Neural crest cell (in vitro differentiated cells): ENCODE measurements at regions not wholly inside any gene's neighbourhood (a gene's known extent, or its start where the extent isn't known, plus 50 kb on each side); places are given as distances from the start of the nearest gene placed in this dataset.

Experiments used
- DNase-seq: peaks from one replicate; pipeline ENCODE4 v3.0.0; 2021; ENCODE audit warnings: low read depth, mixed read lengths, low spot score
- H3K27ac Mint-ChIP-seq: one replicate; pipeline ENCODE4 v1.8.0; 2021; ENCODE audit warnings: mild to moderate bottlenecking, mixed read lengths; ENCODE audit not compliant: unreplicated experiment
- H3K27me3 Mint-ChIP-seq: 2 replicates; pipeline ENCODE4 v1.8.0; 2021; ENCODE audit warnings: low read depth, mild to moderate bottlenecking, mixed read lengths
- H3K36me3 Mint-ChIP-seq: 2 replicates; pipeline ENCODE4 v1.8.0; 2021; ENCODE audit warnings: low read depth, mild to moderate bottlenecking, mixed read lengths
- H3K4me1 Mint-ChIP-seq: 2 replicates; pipeline ENCODE4 v1.8.0; 2021; ENCODE audit warnings: mixed read lengths
- H3K4me3 Mint-ChIP-seq: one replicate; pipeline ENCODE4 v1.8.0; 2021; ENCODE audit warnings: mild to moderate bottlenecking, mixed read lengths
- H3K9me3 Mint-ChIP-seq: 2 replicates; pipeline ENCODE4 v1.8.0; 2021; ENCODE audit warnings: mixed read lengths
- CTCF ChIP-seq: fragments of 200-600 bp; sonication (generic); conservative IDR thresholded peaks from 2 replicates; pipeline ENCODE4 v1.5.0; 2021; ENCODE audit warnings: antibody characterized with exemption, mild to moderate bottlenecking

- H3K4me3 Mint-ChIP-seq: no peak overlapping the region
- no peak overlapping the region for H3K27ac Mint-ChIP-seq
- no peaks in the 10 kb centered on the region for H3K36me3 Mint-ChIP-seq
- H3K4me1 Mint-ChIP-seq: peaks cover 7% of the 10 kb centered on the region
- DNase-seq: no peak
- H3K9me3 Mint-ChIP-seq: no peaks in the 10 kb centered on the region
- peaks cover 4% of the 10 kb centered on the region for H3K27me3 Mint-ChIP-seq
- no peak for TF ChIP-seq CTCF
Observed at GRCh38 chr12:128009108-128009507, 257.9 kb upstream of the TMEM132C start.

- H3K27me3 Mint-ChIP-seq: peaks cover 2% of the 10 kb centered on the region
- TF ChIP-seq CTCF: no peak
- H3K4me3 Mint-ChIP-seq: no peak overlapping the region
- H3K4me1 Mint-ChIP-seq: no peaks in the 10 kb centered on the region
- H3K9me3 Mint-ChIP-seq: no peaks in the 10 kb centered on the region
- no peak overlapping the region for H3K27ac Mint-ChIP-seq
- H3K36me3 Mint-ChIP-seq: no peaks in the 10 kb centered on the region
- no peak for DNase-seq
Observed at GRCh38 chr12:128012110-128012509, 254.9 kb upstream of the TMEM132C start.

- no peak for DNase-seq
- Mint-ChIP-seq H3K27me3 (peaks cover 4% of the 10 kb centered on the region), H3K4me3 (no peak overlapping the region), H3K4me1 (peaks cover 7% of the 10 kb centered on the region), H3K9me3 (no peaks in the 10 kb centered on the region), H3K27ac (no peak overlapping the region), H3K36me3 (no peaks in the 10 kb centered on the region)
- no peak for TF ChIP-seq CTCF
Observed at GRCh38 chr12:128015276-128015675, 251.7 kb upstream of the TMEM132C start.

- H3K4me1 Mint-ChIP-seq: peaks cover 18% of the 10 kb centered on the region
Observed at GRCh38 chr12:128018067-128018466, 248.9 kb upstream of the TMEM132C start.

GRCh38 chr12:128019996-128020544 is 246.9 kb upstream of the TMEM132C start:
- Mint-ChIP-seq H3K27me3 (peaks cover 25% of the 10 kb centered on the region), H3K4me3 (no peak overlapping the region), H3K4me1 (peaks cover 28% of the 10 kb centered on the region), H3K27ac (no peak overlapping the region), H3K36me3 (no peaks in the 10 kb centered on the region), H3K9me3 (no peaks in the 10 kb centered on the region)
- no peak for TF ChIP-seq CTCF
- DNase-seq: no peak

More at GRCh38 chr12:128018067-128018466, 248.9 kb upstream of the TMEM132C start:
- H3K27me3 Mint-ChIP-seq: peaks cover 13% of the 10 kb centered on the region
- no peaks in the 10 kb centered on the region for H3K9me3 Mint-ChIP-seq
- no peaks in the 10 kb centered on the region for H3K36me3 Mint-ChIP-seq
- TF ChIP-seq CTCF: no peak
- H3K4me3 Mint-ChIP-seq: no peak overlapping the region
- H3K27ac Mint-ChIP-seq: no peak overlapping the region
- DNase-seq: no peak

- no peaks in the 10 kb centered on the region for H3K36me3 Mint-ChIP-seq
- no peak overlapping the region for H3K27ac Mint-ChIP-seq
- H3K27me3 Mint-ChIP-seq: peaks cover 30% of the 10 kb centered on the region
- H3K9me3 Mint-ChIP-seq: no peaks in the 10 kb centered on the region
- TF ChIP-seq CTCF: no peak
- DNase-seq: no peak
- H3K4me1 Mint-ChIP-seq: peaks cover 40% of the 10 kb centered on the region
- no peak overlapping the region for H3K4me3 Mint-ChIP-seq
Observed at GRCh38 chr12:128021561-128021960, 245.4 kb upstream of the TMEM132C start.
